ENCODE measurements at regions not wholly inside any gene's neighbourhood (a gene's known extent, or its start where the extent isn't known, plus 50 kb on each side); places are given as distances from the start of the nearest gene placed in this dataset.

GRCh38 chrX:113800955-113801354, 782.9 kb upstream of the HTR2C start:
- POLR2A ChIA-PET, result no interaction called here
- TF ChIP-seq MYPOP (CRISPR knock-in tag; IDR thresholded peaks at IDR 0.05) (no peak), ZNF225 (CRISPR knock-in tag; IDR thresholded peaks at IDR 0.05) (no peak), WIZ (CRISPR knock-in tag; IDR thresholded peaks at IDR 0.05) (no peak), SOX13 (IDR thresholded peaks at IDR 0.05) (no peak), SOX13 (CRISPR knock-in tag; conservative IDR thresholded peaks at IDR 0.05 in 1 of 2, IDR thresholded peaks at IDR 0.05 in 1 of 2) (no peak), KLF16 (CRISPR knock-in tag; IDR thresholded peaks at IDR 0.05) (no peak), TOE1 (CRISPR knock-in tag; IDR thresholded peaks at IDR 0.05) (no peak), ESRRA (CRISPR knock-in tag; IDR thresholded peaks at IDR 0.05; ENCODE audit: low read depth) (no peak), ZNF431 (CRISPR knock-in tag; IDR thresholded peaks at IDR 0.05; ENCODE audit: borderline replicate concordance, low read depth) (no peak), ZNF510 (CRISPR knock-in tag; IDR thresholded peaks at IDR 0.05; ENCODE audit: low read depth) (no peak), TP53 (CRISPR knock-in tag; conservative IDR thresholded peaks at IDR 0.05) (no peak), ZNF790 (CRISPR knock-in tag; IDR thresholded peaks at IDR 0.05; ENCODE audit: borderline replicate concordance) (no peak), ZBTB38 (CRISPR knock-in tag; IDR thresholded peaks at IDR 0.05) (no peak), ZNF333 (CRISPR knock-in tag; IDR thresholded peaks at IDR 0.05; ENCODE audit: borderline replicate concordance) (no peak), KDM2A (CRISPR knock-in tag; IDR thresholded peaks at IDR 0.05; ENCODE audit: borderline replicate concordance, low read depth) (no peak), MAZ (IDR thresholded peaks at IDR 0.05; ENCODE audit: borderline replicate concordance, low read depth, low read length) (no peak), MAZ (CRISPR knock-in tag; IDR thresholded peaks at IDR 0.05; ENCODE audit: low read depth) (no peak), ZFP62 (CRISPR knock-in tag; IDR thresholded peaks at IDR 0.05) (no peak)
- ATAC-seq (no peak), DNase-seq (ENCODE audit: low spot score) (no peak), FAIRE-seq (no peak)
- no peaks in the 10 kb centered on the region for H3K9me3 ChIP-seq (ENCODE audit: low read length)
- no peak overlapping the region for H3K9ac ChIP-seq (ENCODE audit: insufficient read depth, low read depth, low read length)
- no peaks in the 10 kb centered on the region for H3K79me2 ChIP-seq (ENCODE audit: insufficient read depth, low read length)
- no peaks in the 10 kb centered on the region for H3K4me1 ChIP-seq (ENCODE audit: insufficient read depth, low read length)
- CTCF ChIA-PET (ENCODE audit: low intra/inter-chr PET ratio, low total read pairs), result no interaction called here
- H3K4me2 ChIP-seq (ENCODE audit: low read depth, low read length), result no peak overlapping the region
- BruUV-seq (replicated peaks), result no TSS peak
- H3K27ac ChIP-seq (ENCODE audit: extremely low read length, insufficient read depth, low read length), result no peak overlapping the region
- in situ Hi-C loops (cut with HindIII; ENCODE audit: extremely low pct_ligation_motif_present, low pct_unique_long_range_greater_than_20kb), result no loop called here
- H4K20me1 ChIP-seq (ENCODE audit: insufficient read depth, low read length), result no peaks in the 10 kb centered on the region
- H2AFZ ChIP-seq (ENCODE audit: low read length), result no peak overlapping the region
- H3K4me3 ChIP-seq (replicated peaks in 1 of 3; ENCODE audit: insufficient read depth in 1 of 3, low read depth in 2 of 3, low read length in 3 of 3), result no peak overlapping the region
- no peaks in the 10 kb centered on the region for H3K27me3 ChIP-seq (ENCODE audit: control insufficient read depth in 1 of 2, insufficient read depth in 2 of 2, low read length in 2 of 2)
- no peaks in the 10 kb centered on the region for H3K36me3 ChIP-seq (replicated peaks in 1 of 2; ENCODE audit: control insufficient read depth in 1 of 2, insufficient read depth in 2 of 2, low read length in 2 of 2)
- intact Hi-C loops (cut with micrococcal nuclease; ENCODE audit: unreplicated experiment), result no loop called here
